Right lobe of liver (tissue), 6 donors: ENCODE measurements at regions not wholly inside any gene's neighbourhood (a gene's known extent, or its start where the extent isn't known, plus 50 kb on each side); places are given as distances from the start of the nearest gene placed in this dataset.

Source experiments
- ATAC-seq, 4 donors: fragments of 200-7000 bp; cut with Tn5 transposase; one replicate each; pipeline ENCODE4 v1.9.1; 2020; ENCODE audit warnings: mild to moderate bottlenecking in 4 of 4, moderate library complexity in 4 of 4
- DNase-seq, 3 donors: peaks; one replicate each; pipeline ENCODE4 v3.0.0-alpha.2; 2020
- H3K27ac ChIP-seq, 3 donors: fragments of 200-600 bp; one replicate each; pipeline ENCODE4 v1.8.0; 2022
- H3K27me3 ChIP-seq, 2 donors: fragments of 200-600 bp; one replicate each; pipeline ENCODE4 v1.8.0; 2022
- H3K36me3 ChIP-seq, 4 donors: fragments of 200-600 bp; sonication (generic) in 1 of 4; one replicate each; pipeline versions ENCODE4 v1.5.1 to v1.8.0; 2017 to 2022; ENCODE audit warnings: control low read depth in 1 of 4
- H3K4me1 ChIP-seq, 4 donors: fragments of 200-600 bp; sonication (generic) in 1 of 4; one replicate each; pipeline versions ENCODE4 v1.5.1 to v1.8.0; 2017 to 2022; ENCODE audit warnings: control low read depth in 1 of 4
- H3K4me3 ChIP-seq, 3 donors: fragments of 200-600 bp; one replicate each; pipeline ENCODE4 v1.8.0; 2022
- H3K9me3 ChIP-seq, 4 donors: fragments of 200-600 bp; sonication (generic) in 1 of 4; one replicate each; pipeline versions ENCODE4 v1.5.1 to v1.8.0; 2017 to 2022; ENCODE audit warnings: control low read depth in 1 of 4
- POLR2A ChIP-seq: fragments of 450-650 bp; IDR thresholded peaks from one replicate; pipeline ENCODE4 v1.6.1; 2017; ENCODE audit warnings: antibody characterized with exemption, mild to moderate bottlenecking
- WGBS: methylation state at CpG from one replicate; pipeline ENCODE4 v1.1.6; 2018; ENCODE audit warnings: low coverage, low lambda C conversion rate; ENCODE audit not compliant: insufficient coverage; ENCODE audit errors: missing lambda C conversion rate; 5-methylcytosine and 5-hydroxymethylcytosine counted together
- intact Hi-C, 2 donors: fragments of 100-400 bp; cut with DNase I; formaldehyde crosslinking; loops; one replicate each; pipeline versions ENCODE4 v1.11.2 to v1.14.1; 2022
- TF ChIP-seq, protein P1 (sequence below), 4 donors: fragments of 200-600 bp in 3 of 4; fragments of 450-650 bp in 1 of 4; IDR thresholded peaks; one replicate each; pipeline versions ENCODE4 v1.5.1 to v1.8.0; 2016 to 2022; ENCODE audit warnings: antibody characterized with exemption in 4 of 4, mild to moderate bottlenecking in 2 of 4
- donor health status: DM: no; HTN: yes; CAD: no.
- donor health status: DM: no; HTN: no; CAD: no.
- donor health status: DM: no; HTN: no; CAD: no.
- donor health status: DM: no; HTN: yes; CAD: no.
- donor health status: DM: no; HTN: yes; CAD: no.

GRCh38 chr6:66854014-66854413 is 1147.0 kb upstream of the EYS start:
- intact Hi-C loops, result no loop called here
- H3K36me3 ChIP-seq, result no peaks in the 10 kb centered on the region
- DNase-seq (no peak), ATAC-seq (no peak)
- no peaks in the 10 kb centered on the region for H3K27me3 ChIP-seq
- H3K9me3 ChIP-seq, result no peaks in the 10 kb centered on the region
- TF ChIP-seq, protein P1, sequence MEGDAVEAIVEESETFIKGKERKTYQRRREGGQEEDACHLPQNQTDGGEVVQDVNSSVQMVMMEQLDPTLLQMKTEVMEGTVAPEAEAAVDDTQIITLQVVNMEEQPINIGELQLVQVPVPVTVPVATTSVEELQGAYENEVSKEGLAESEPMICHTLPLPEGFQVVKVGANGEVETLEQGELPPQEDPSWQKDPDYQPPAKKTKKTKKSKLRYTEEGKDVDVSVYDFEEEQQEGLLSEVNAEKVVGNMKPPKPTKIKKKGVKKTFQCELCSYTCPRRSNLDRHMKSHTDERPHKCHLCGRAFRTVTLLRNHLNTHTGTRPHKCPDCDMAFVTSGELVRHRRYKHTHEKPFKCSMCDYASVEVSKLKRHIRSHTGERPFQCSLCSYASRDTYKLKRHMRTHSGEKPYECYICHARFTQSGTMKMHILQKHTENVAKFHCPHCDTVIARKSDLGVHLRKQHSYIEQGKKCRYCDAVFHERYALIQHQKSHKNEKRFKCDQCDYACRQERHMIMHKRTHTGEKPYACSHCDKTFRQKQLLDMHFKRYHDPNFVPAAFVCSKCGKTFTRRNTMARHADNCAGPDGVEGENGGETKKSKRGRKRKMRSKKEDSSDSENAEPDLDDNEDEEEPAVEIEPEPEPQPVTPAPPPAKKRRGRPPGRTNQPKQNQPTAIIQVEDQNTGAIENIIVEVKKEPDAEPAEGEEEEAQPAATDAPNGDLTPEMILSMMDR (IDR thresholded peaks at IDR 0.05), result no peak
- no peak for TF ChIP-seq POLR2A
- no peaks in the 10 kb centered on the region for H3K4me1 ChIP-seq
- no peak overlapping the region for H3K4me3 ChIP-seq
- no peak overlapping the region for H3K27ac ChIP-seq

DNA sequence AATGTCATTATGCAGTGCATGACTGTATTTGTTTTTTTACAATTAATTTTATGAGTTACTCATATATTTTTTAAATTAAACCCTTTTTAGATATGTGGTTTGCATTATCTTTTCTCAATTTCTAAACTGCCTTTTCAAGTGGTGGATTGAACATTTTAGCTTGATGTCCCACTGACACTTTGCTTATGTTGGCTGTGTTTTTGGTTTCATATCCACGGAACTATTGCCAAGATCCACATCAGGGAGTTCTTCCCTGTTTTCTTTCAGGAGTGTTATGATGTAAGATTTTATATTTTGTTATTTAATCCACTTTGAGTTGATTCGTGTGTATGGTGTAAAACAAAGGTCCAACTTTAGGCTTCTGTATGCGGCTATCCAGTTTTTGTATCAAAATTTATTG is 1144.9 kb upstream of the EYS start:
- Histone ChIP-seq H3K27ac (no peak overlapping the region), H3K27me3 (no peaks in the 10 kb centered on the region), H3K4me1 (no peaks in the 10 kb centered on the region), H3K9me3 (no peaks in the 10 kb centered on the region), H3K36me3 (no peaks in the 10 kb centered on the region), H3K4me3 (no peak overlapping the region)
- WGBS, result 35% methylated on average over 3 of the region's 3 CpGs
- DNase-seq (no peak), ATAC-seq (no peak)
- TF ChIP-seq, protein P1 (IDR thresholded peaks at IDR 0.05), result no peak
- intact Hi-C loops, result no loop called here

DNA sequence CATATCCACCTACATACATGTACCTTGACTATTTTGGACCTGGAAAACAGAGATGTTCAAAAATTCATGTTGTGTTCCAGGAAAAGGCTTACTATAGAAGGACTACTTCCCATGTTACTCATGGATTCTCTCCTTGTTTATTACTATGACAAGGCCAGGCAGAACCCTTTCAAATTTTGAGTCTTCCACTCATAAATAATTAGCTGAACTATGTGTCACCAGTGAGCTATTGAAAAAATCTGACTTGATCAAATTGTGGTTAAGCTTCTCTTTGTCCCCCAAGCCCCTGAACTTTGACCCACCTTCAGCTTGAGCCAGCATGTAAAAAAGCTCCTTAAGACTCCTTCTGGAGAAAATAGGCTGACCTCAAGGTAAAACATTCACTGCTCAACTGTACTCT is 1142.8 kb upstream of the EYS start:
- H3K4me1 ChIP-seq, result no peaks in the 10 kb centered on the region
- ATAC-seq (no peak), DNase-seq (no peak)
- TF ChIP-seq, protein P1 (IDR thresholded peaks at IDR 0.05), result no peak
- TF ChIP-seq POLR2A, result no peak
- no peak overlapping the region for H3K4me3 ChIP-seq
- H3K36me3 ChIP-seq, result no peaks in the 10 kb centered on the region
- no peaks in the 10 kb centered on the region for H3K9me3 ChIP-seq
- intact Hi-C loops, result no loop called here
- H3K27ac ChIP-seq, result no peak overlapping the region
- no peaks in the 10 kb centered on the region for H3K27me3 ChIP-seq

- 35% methylated on average over 3 of the region's 3 CpGs for WGBS
- no peaks in the 10 kb centered on the region for H3K27me3 ChIP-seq
- H3K36me3 ChIP-seq, result no peaks in the 10 kb centered on the region
- H3K9me3 ChIP-seq, result no peaks in the 10 kb centered on the region
- no peaks in the 10 kb centered on the region for H3K4me1 ChIP-seq
- DNase-seq, result no peak
- TF ChIP-seq POLR2A, result no peak
- TF ChIP-seq, protein P1 (IDR thresholded peaks at IDR 0.05), result no peak
- ATAC-seq, result no peak
- H3K27ac ChIP-seq, result no peak overlapping the region
- H3K4me3 ChIP-seq, result no peak overlapping the region
- intact Hi-C loops, result no loop called here
These were observed 1141.4 kb upstream of the EYS start for GRCh38 chr6:66848244-66848953.

GRCh38 chr6:66838764-66839163 is 1131.7 kb upstream of the EYS start:
- Histone ChIP-seq H3K27me3 (no peaks in the 10 kb centered on the region), H3K36me3 (no peaks in the 10 kb centered on the region), H3K4me1 (no peaks in the 10 kb centered on the region), H3K4me3 (no peak overlapping the region), H3K27ac (no peak overlapping the region), H3K9me3 (no peaks in the 10 kb centered on the region)
- DNase-seq (no peak), ATAC-seq (no peak)
- 51% methylated on average over 5 of the region's 5 CpGs for WGBS
- intact Hi-C loops, result no loop called here
- TF ChIP-seq, protein P1 (IDR thresholded peaks at IDR 0.05), result no peak
- no peak for TF ChIP-seq POLR2A
